H9 (cell line): ENCODE measurements at regions not wholly inside any gene's neighbourhood (a gene's known extent, or its start where the extent isn't known, plus 50 kb on each side); places are given as distances from the start of the nearest gene placed in this dataset.

ENCODE experiments used
- DNase-seq: peaks from one replicate; pipeline ENCODE4 v3.0.0-alpha.2; 2017
- H2AFZ ChIP-seq: one replicate; pipeline ENCODE4 v1.6.1; 2013; ENCODE audit warnings: mild to moderate bottlenecking, low read length, control low read depth, moderate library complexity
- H2AK5ac ChIP-seq: 2 replicates; pipeline ENCODE4 v1.6.1; 2013; ENCODE audit warnings: low read length, control low read depth, mixed read lengths; ENCODE audit not compliant: insufficient read length
- H2BK120ac ChIP-seq: one replicate; pipeline ENCODE4 v1.6.1; 2013; ENCODE audit warnings: low read depth, mild to moderate bottlenecking, low read length, control low read depth, inconsistent platforms; ENCODE audit not compliant: poor library complexity, severe bottlenecking
- H2BK12ac ChIP-seq: 2 replicates; pipeline ENCODE4 v1.6.1; 2013; ENCODE audit warnings: low read length, control low read depth, mixed read lengths, low read depth; ENCODE audit not compliant: insufficient read length
- H2BK15ac ChIP-seq: 2 replicates; pipeline ENCODE4 v1.6.1; 2013; ENCODE audit warnings: low read depth, low read length, control low read depth
- H2BK20ac ChIP-seq: one replicate; pipeline ENCODE4 v1.6.1; 2013; ENCODE audit warnings: low read depth, mild to moderate bottlenecking, low read length, control low read depth, inconsistent platforms; ENCODE audit not compliant: poor library complexity, severe bottlenecking
- H2BK5ac ChIP-seq: 2 replicates; pipeline ENCODE4 v1.6.1; 2013; ENCODE audit warnings: low read length, control low read depth, mixed read lengths; ENCODE audit not compliant: insufficient read length
- H3K14ac ChIP-seq: 2 replicates; pipeline ENCODE4 v1.6.1; 2013; ENCODE audit warnings: low read length, control low read depth; ENCODE audit not compliant: insufficient read depth
- H3K18ac ChIP-seq: 2 replicates; pipeline ENCODE4 v1.6.1; 2013; ENCODE audit warnings: low read depth, mild to moderate bottlenecking, mixed read lengths, low read length, control low read depth; ENCODE audit not compliant: insufficient read length
- H3K23ac ChIP-seq: 2 replicates; pipeline ENCODE4 v1.6.1; 2013; ENCODE audit warnings: low read length, control low read depth, mixed read lengths, low read depth; ENCODE audit not compliant: insufficient read length
- H3K23me2 ChIP-seq: 2 replicates; pipeline ENCODE4 v1.6.1; 2013; ENCODE audit warnings: low read depth, mild to moderate bottlenecking, mixed read lengths, low read length, control low read depth; ENCODE audit not compliant: insufficient read length, poor library complexity, severe bottlenecking
- H3K27ac ChIP-seq: 2 replicates; pipeline ENCODE4 v1.5.1; 2013; ENCODE audit warnings: low read length, control low read depth, mixed read lengths, low read depth; ENCODE audit not compliant: insufficient read length
- H3K27me3 ChIP-seq: 2 replicates; pipeline ENCODE4 v1.6.1; 2013; ENCODE audit warnings: low read length, control low read depth, inconsistent platforms; ENCODE audit not compliant: insufficient read depth
- H3K4ac ChIP-seq: 2 replicates; pipeline ENCODE4 v1.6.1; 2013; ENCODE audit warnings: low read depth, mild to moderate bottlenecking, control low read depth, inconsistent platforms, low read length, moderate library complexity
- H3K4me1 ChIP-seq: 2 replicates; pipeline ENCODE4 v1.6.1; 2013; ENCODE audit warnings: low read length, control low read depth, inconsistent platforms; ENCODE audit not compliant: insufficient read depth
- H3K4me2 ChIP-seq: 2 replicates; pipeline ENCODE4 v1.6.1; 2013; ENCODE audit warnings: low read length, control low read depth, mixed read lengths; ENCODE audit not compliant: insufficient read length, insufficient read depth
- H3K56ac ChIP-seq: 2 replicates; pipeline ENCODE4 v1.6.1; 2013; ENCODE audit warnings: low read depth, mild to moderate bottlenecking, mixed read lengths, low read length, control low read depth; ENCODE audit not compliant: insufficient read length
- H3K79me1 ChIP-seq: 2 replicates; pipeline ENCODE4 v1.6.1; 2013; ENCODE audit warnings: low read depth, mild to moderate bottlenecking, moderate library complexity, low read length, control low read depth, inconsistent platforms; ENCODE audit not compliant: insufficient read depth, poor library complexity, severe bottlenecking
- H3K79me2 ChIP-seq: 2 replicates; pipeline ENCODE4 v1.6.1; 2013; ENCODE audit warnings: low read length, control low read depth, inconsistent platforms; ENCODE audit not compliant: insufficient read depth
- H3K9ac ChIP-seq: 2 replicates; pipeline ENCODE4 v1.6.1; 2013; ENCODE audit warnings: low read length, control low read depth, mixed read lengths; ENCODE audit not compliant: insufficient read length; ENCODE audit errors: extremely low read depth
- H3K9me3 ChIP-seq: one replicate; pipeline ENCODE4 v1.6.1; 2013; ENCODE audit warnings: low read depth, low read length, inconsistent platforms; ENCODE audit not compliant: control insufficient read depth
- H3T11ph ChIP-seq: one replicate; pipeline ENCODE4 v1.6.1; 2013; ENCODE audit warnings: mild to moderate bottlenecking, low read length, control low read depth, inconsistent platforms
- H4K20me1 ChIP-seq: one replicate; pipeline ENCODE4 v1.6.1; 2013; ENCODE audit not compliant: control insufficient read depth, insufficient read length, insufficient read depth
- H4K5ac ChIP-seq: 2 replicates; pipeline ENCODE4 v1.6.1; 2013; ENCODE audit warnings: low read depth, mild to moderate bottlenecking, mixed read lengths, low read length, control low read depth; ENCODE audit not compliant: insufficient read length
- H4K8ac ChIP-seq: replicated peaks from 2 replicates; pipeline ENCODE4 v1.6.1; 2013; ENCODE audit warnings: low read length, control low read depth, mixed read lengths, low read depth; ENCODE audit not compliant: insufficient read length
- H4K91ac ChIP-seq: 2 replicates; pipeline ENCODE4 v1.6.1; 2013; ENCODE audit warnings: low read depth, mild to moderate bottlenecking, moderate library complexity, mixed read lengths, low read length, control low read depth; ENCODE audit not compliant: insufficient read length
- H3K27ac Mint-ChIP-seq, 3 experiments: 2 replicates in 2 of 3; 3 replicates in 1 of 3; pipeline ENCODE4 v1.8.0; 2020 to 2021; ENCODE audit warnings: mixed read lengths in 3 of 3, mild to moderate bottlenecking in 1 of 3, moderate library complexity in 1 of 3
- H3K27me3 Mint-ChIP-seq: 2 replicates; pipeline ENCODE4 v1.8.0; 2021; ENCODE audit warnings: low read depth, mild to moderate bottlenecking, moderate library complexity, mixed read lengths
- H3K36me3 Mint-ChIP-seq, 3 experiments: 2 replicates in 2 of 3; 3 replicates in 1 of 3; pipeline ENCODE4 v1.8.0; 2020 to 2021; ENCODE audit warnings: low read depth in 3 of 3, mixed read lengths in 3 of 3; ENCODE audit not compliant: insufficient read depth in 1 of 3
- H3K4me1 Mint-ChIP-seq, 2 experiments: 2 replicates each; pipeline ENCODE4 v1.8.0; 2020; ENCODE audit warnings: mixed read lengths in 2 of 2
- H3K4me3 Mint-ChIP-seq, 2 experiments: 2 replicates in 1 of 2; 3 replicates in 1 of 2; pipeline ENCODE4 v1.8.0; 2020 to 2021; ENCODE audit warnings: mild to moderate bottlenecking in 2 of 2, mixed read lengths in 2 of 2, moderate library complexity in 1 of 2
- H3K9me3 Mint-ChIP-seq, 2 experiments: 2 replicates in 1 of 2; 3 replicates in 1 of 2; pipeline ENCODE4 v1.8.0; 2020; ENCODE audit warnings: mild to moderate bottlenecking in 2 of 2, mixed read lengths in 2 of 2, moderate library complexity in 1 of 2
- CTCF ChIP-seq: fragments of 200-600 bp; sonication (generic); conservative IDR thresholded peaks from 3 replicates; pipeline ENCODE4 v1.8.0; 2021; ENCODE audit warnings: antibody characterized with exemption, mild to moderate bottlenecking
- WGBS: extraction: QIAGEN DNeasy Blood & Tissue Kit; methylation state at CpG from one replicate; pipeline ENCODE4 v1.1.7; 2013; ENCODE audit warnings: missing lambda C conversion rate, low lambda C conversion rate, mixed read lengths; ENCODE audit not compliant: insufficient read length; ENCODE audit errors: extremely low coverage; 5-methylcytosine and 5-hydroxymethylcytosine counted together

GRCh38 chr14:51806026-51807023 is 54.1 kb upstream of the GNG2 start:
- no peak overlapping the region for H3K27ac ChIP-seq
- H4K5ac ChIP-seq, result no peak overlapping the region
- peaks cover 4% of the 10 kb centered on the region for H3K27me3 Mint-ChIP-seq
- H3K9ac ChIP-seq, result no peak overlapping the region
- no peak overlapping the region for H2BK15ac ChIP-seq
- no peak overlapping the region for H2BK20ac ChIP-seq
- no peak overlapping the region for H2BK12ac ChIP-seq
- H4K8ac ChIP-seq, result no peak overlapping the region
- no peak overlapping the region for H3K4ac ChIP-seq
- no peak overlapping the region for H3K56ac ChIP-seq
- no peak for DNase-seq
- H3K23ac ChIP-seq, result no peak overlapping the region
- no peak overlapping the region for H3K18ac ChIP-seq
- WGBS, result no CpG with 5 or more reads among the region's 6 CpGs
- H3K9me3 ChIP-seq, result no peaks in the 10 kb centered on the region
- peaks cover 13% of the 10 kb centered on the region in 2 experiments for H3K9me3 Mint-ChIP-seq
- no peak overlapping the region for H2BK120ac ChIP-seq
- H4K20me1 ChIP-seq, result no peaks in the 10 kb centered on the region
- H3K27ac Mint-ChIP-seq, result no peak overlapping the region
- no peak overlapping the region for H3K4me3 Mint-ChIP-seq
- no peaks in the 10 kb centered on the region for H3K27me3 ChIP-seq
- no peak overlapping the region for H2BK5ac ChIP-seq
- no peak overlapping the region for H3T11ph ChIP-seq
- H2AFZ ChIP-seq, result no peak overlapping the region
- TF ChIP-seq CTCF, result no peak
- H3K4me2 ChIP-seq, result no peak overlapping the region
- H3K36me3 Mint-ChIP-seq, result peaks cover 0 to 8% (median 5%) of the 10 kb centered on the region in 3 experiments; a peak in 3 of 7 replicates
- no peak overlapping the region for H4K91ac ChIP-seq
- no peaks in the 10 kb centered on the region for H3K79me2 ChIP-seq
- no peaks in the 10 kb centered on the region for H3K4me1 ChIP-seq
- no peaks in the 10 kb centered on the region for H3K23me2 ChIP-seq
- no peaks in the 10 kb centered on the region for H3K79me1 ChIP-seq
- H2AK5ac ChIP-seq, result no peak overlapping the region
- no peak overlapping the region for H3K14ac ChIP-seq
- H3K4me1 Mint-ChIP-seq, result no peaks in the 10 kb centered on the region
